SK-N-SH (cell line): ENCODE measurements at regions not wholly inside any gene's neighbourhood (a gene's known extent, or its start where the extent isn't known, plus 50 kb on each side); places are given as distances from the start of the nearest gene placed in this dataset.

Experiments used
- CTCF ChIP-seq: fragments of 200-600 bp; sonication (generic); IDR thresholded peaks from 2 replicates; pipeline ENCODE4 v1.6.1; 2017; ENCODE audit warnings: antibody characterized with exemption, mild to moderate bottlenecking, moderate library complexity
- EP300 ChIP-seq, 2 experiments: IDR thresholded peaks; 2 replicates each; pipeline versions ENCODE4 v1.4.0 to v1.6.1; 2012; ENCODE audit warnings: borderline replicate concordance in 1 of 2, low read depth in 1 of 2, low read length in 1 of 2
- EZH2phosphoT487 ChIP-seq: fragments of 200-600 bp; sonication (generic); IDR thresholded peaks from 2 replicates; pipeline ENCODE4 v1.6.1; 2017; ENCODE audit warnings: low read depth, mixed run types, mild to moderate bottlenecking, antibody characterized with exemption, moderate library complexity, borderline replicate concordance
- GABPA ChIP-seq: IDR thresholded peaks from 2 replicates; pipeline ENCODE4 v1.4.0; 2012; ENCODE audit warnings: low read depth, mild to moderate bottlenecking
- IRF3 ChIP-seq: fragments of 150-350 bp; IDR thresholded peaks from 2 replicates; pipeline ENCODE4 v1.6.1; 2016; ENCODE audit warnings: mild to moderate bottlenecking, low read depth, low read length
- MAX ChIP-seq: IDR thresholded peaks from 2 replicates; pipeline ENCODE4 v1.4.0; 2012; ENCODE audit warnings: low read depth
- RAD21 ChIP-seq: IDR thresholded peaks from 2 replicates; pipeline ENCODE4 v1.6.1; 2012; ENCODE audit warnings: mild to moderate bottlenecking, low read length

GRCh38 chr18:78770823-78771139, 208.8 kb upstream of the SALL3 start:
- TF ChIP-seq EZH2phosphoT487 (no peak), CTCF (no peak), MAX (no peak), RAD21 (no peak), IRF3 (no peak), GABPA (no peak), EP300 (IDR thresholded peaks at IDR 0.05; ENCODE audit: borderline replicate concordance in 1 of 2, low read depth in 1 of 2, low read length in 1 of 2) (no peak)
